Neural cell (in vitro differentiated cells): ENCODE measurements at regions not wholly inside any gene's neighbourhood (a gene's known extent, or its start where the extent isn't known, plus 50 kb on each side); places are given as distances from the start of the nearest gene placed in this dataset.
"Not testable (repeated sequence)": the region's sequence is repeated elsewhere in the genome, so short reads cannot be mapped to it uniquely, and the experiment has no call there.

ENCODE experiments used
- EP300 ChIP-seq: fragments of 450-650 bp; conservative IDR thresholded peaks from 2 replicates; pipeline ENCODE4 v1.6.1; 2014; ENCODE audit warnings: antibody characterized with exemption, mild to moderate bottlenecking, moderate library complexity; ENCODE audit not compliant: poor library complexity, severe bottlenecking
- RAD21 ChIP-seq: fragments of 450-650 bp; conservative IDR thresholded peaks from 2 replicates; pipeline ENCODE4 v1.6.1; 2014; ENCODE audit warnings: antibody characterized with exemption, mild to moderate bottlenecking, moderate library complexity
- TAF1 ChIP-seq: IDR thresholded peaks from 2 replicates; pipeline ENCODE4 v1.6.1; 2012; ENCODE audit warnings: low read depth
- TF ChIP-seq, protein P1 (sequence below): fragments of 450-650 bp; IDR thresholded peaks from 2 replicates; pipeline ENCODE4 v1.5.1; 2014; ENCODE audit warnings: antibody characterized with exemption, mild to moderate bottlenecking, moderate library complexity; ENCODE audit not compliant: poor library complexity, severe bottlenecking
- TF ChIP-seq, protein P2 (sequence below): IDR thresholded peaks from 2 replicates; pipeline ENCODE4 v1.6.1; 2012; ENCODE audit warnings: borderline replicate concordance

DNA sequence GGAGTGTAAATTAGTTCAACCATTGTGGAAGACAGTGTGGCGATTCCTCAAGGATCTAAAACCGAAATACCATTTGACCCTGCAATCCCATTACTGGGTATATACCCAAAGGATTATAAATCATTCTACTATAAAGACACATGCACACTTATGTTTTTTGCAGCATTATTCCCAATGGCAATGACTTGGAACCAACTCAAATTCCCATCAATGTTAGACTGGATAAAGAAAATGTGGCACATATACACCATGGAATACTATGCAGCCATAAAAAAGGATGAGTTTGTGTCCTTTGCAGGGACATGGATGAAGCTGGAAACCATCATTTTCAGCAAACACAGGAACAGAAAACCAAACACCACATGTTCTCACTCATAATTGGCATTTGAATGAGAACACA, 137.5 kb downstream of the ZNF648 start:
- TF ChIP-seq, protein P1, sequence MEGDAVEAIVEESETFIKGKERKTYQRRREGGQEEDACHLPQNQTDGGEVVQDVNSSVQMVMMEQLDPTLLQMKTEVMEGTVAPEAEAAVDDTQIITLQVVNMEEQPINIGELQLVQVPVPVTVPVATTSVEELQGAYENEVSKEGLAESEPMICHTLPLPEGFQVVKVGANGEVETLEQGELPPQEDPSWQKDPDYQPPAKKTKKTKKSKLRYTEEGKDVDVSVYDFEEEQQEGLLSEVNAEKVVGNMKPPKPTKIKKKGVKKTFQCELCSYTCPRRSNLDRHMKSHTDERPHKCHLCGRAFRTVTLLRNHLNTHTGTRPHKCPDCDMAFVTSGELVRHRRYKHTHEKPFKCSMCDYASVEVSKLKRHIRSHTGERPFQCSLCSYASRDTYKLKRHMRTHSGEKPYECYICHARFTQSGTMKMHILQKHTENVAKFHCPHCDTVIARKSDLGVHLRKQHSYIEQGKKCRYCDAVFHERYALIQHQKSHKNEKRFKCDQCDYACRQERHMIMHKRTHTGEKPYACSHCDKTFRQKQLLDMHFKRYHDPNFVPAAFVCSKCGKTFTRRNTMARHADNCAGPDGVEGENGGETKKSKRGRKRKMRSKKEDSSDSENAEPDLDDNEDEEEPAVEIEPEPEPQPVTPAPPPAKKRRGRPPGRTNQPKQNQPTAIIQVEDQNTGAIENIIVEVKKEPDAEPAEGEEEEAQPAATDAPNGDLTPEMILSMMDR = not testable (repeated sequence)
- TF ChIP-seq RAD21, EP300, TAF1: not testable (repeated sequence)
- TF ChIP-seq, protein P2, sequence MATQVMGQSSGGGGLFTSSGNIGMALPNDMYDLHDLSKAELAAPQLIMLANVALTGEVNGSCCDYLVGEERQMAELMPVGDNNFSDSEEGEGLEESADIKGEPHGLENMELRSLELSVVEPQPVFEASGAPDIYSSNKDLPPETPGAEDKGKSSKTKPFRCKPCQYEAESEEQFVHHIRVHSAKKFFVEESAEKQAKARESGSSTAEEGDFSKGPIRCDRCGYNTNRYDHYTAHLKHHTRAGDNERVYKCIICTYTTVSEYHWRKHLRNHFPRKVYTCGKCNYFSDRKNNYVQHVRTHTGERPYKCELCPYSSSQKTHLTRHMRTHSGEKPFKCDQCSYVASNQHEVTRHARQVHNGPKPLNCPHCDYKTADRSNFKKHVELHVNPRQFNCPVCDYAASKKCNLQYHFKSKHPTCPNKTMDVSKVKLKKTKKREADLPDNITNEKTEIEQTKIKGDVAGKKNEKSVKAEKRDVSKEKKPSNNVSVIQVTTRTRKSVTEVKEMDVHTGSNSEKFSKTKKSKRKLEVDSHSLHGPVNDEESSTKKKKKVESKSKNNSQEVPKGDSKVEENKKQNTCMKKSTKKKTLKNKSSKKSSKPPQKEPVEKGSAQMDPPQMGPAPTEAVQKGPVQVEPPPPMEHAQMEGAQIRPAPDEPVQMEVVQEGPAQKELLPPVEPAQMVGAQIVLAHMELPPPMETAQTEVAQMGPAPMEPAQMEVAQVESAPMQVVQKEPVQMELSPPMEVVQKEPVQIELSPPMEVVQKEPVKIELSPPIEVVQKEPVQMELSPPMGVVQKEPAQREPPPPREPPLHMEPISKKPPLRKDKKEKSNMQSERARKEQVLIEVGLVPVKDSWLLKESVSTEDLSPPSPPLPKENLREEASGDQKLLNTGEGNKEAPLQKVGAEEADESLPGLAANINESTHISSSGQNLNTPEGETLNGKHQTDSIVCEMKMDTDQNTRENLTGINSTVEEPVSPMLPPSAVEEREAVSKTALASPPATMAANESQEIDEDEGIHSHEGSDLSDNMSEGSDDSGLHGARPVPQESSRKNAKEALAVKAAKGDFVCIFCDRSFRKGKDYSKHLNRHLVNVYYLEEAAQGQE = not testable (repeated sequence)
